ENCODE measurements at regions not wholly inside any gene's neighbourhood (a gene's known extent, or its start where the extent isn't known, plus 50 kb on each side); places are given as distances from the start of the nearest gene placed in this dataset.

- no peak for DNase-seq (ENCODE audit: extremely low read depth in 1 of 2, low read depth in 1 of 2)
These were observed 76.7 kb upstream of the SATB1 start for GRCh38 chr3:18501679-18502343.

- DNase-seq (ENCODE audit: extremely low read depth in 1 of 2, low read depth in 1 of 2), result no peak
These were observed 75.2 kb upstream of the SATB1 start for GRCh38 chr3:18500322-18500721.

- DNase-seq (ENCODE audit: extremely low read depth in 1 of 2, low read depth in 1 of 2), result no peak
These were observed 74.2 kb upstream of the SATB1 start for GRCh38 chr3:18499301-18499700.

- no peak for DNase-seq (ENCODE audit: extremely low read depth in 1 of 2, low read depth in 1 of 2)
These were observed 69.1 kb upstream of the SATB1 start for GRCh38 chr3:18494251-18494650.

GRCh38 chr3:18489939-18490338 lies 64.8 kb upstream of the SATB1 start:
- peak in 1 of 2 donors; percentile 1 for DNase-seq (ENCODE audit: extremely low read depth in 1 of 2, low read depth in 1 of 2)

GRCh38 chr3:18483226-18483625 lies 58.1 kb upstream of the SATB1 start:
- no peak for DNase-seq (ENCODE audit: extremely low read depth in 1 of 2, low read depth in 1 of 2)

GRCh38 chr3:18481946-18482548 lies 56.9 kb upstream of the SATB1 start:
- DNase-seq (ENCODE audit: extremely low read depth in 1 of 2, low read depth in 1 of 2), result no peak

GRCh38 chr3:18477620-18478019 lies 52.5 kb upstream of the SATB1 start:
- no peak for DNase-seq (ENCODE audit: extremely low read depth in 1 of 2, low read depth in 1 of 2)

All from activated CD8-positive, alpha-beta memory T cell treated with anti-CD3 and anti-CD28 coated beads for 1 hour (primary cell).